K562 (cell line): ENCODE measurements at regions not wholly inside any gene's neighbourhood (a gene's known extent, or its start where the extent isn't known, plus 50 kb on each side); places are given as distances from the start of the nearest gene placed in this dataset.

ENCODE experiments used
- E2F3 ChIP-seq: fragments of 250-450 bp; sonication (Bioruptor Pico); IDR thresholded peaks from 2 replicates; pipeline ENCODE4 v1.4.0; 2020; ENCODE audit warnings: mild to moderate bottlenecking
- E2F6 ChIP-seq, 2 experiments: IDR thresholded peaks; 2 replicates each; pipeline ENCODE4 v1.6.1; 2011; ENCODE audit warnings: borderline replicate concordance in 1 of 2, control low read depth in 1 of 2, low read depth in 1 of 2, low read length in 1 of 2, mild to moderate bottlenecking in 1 of 2, mixed read lengths in 1 of 2, moderate library complexity in 1 of 2; ENCODE audit not compliant: insufficient read depth in 1 of 2, insufficient read length in 1 of 2, poor library complexity in 1 of 2, severe bottlenecking in 1 of 2; ENCODE audit errors: extremely low read depth in 1 of 2
- GABPB1 ChIP-seq: sonication (generic); formaldehyde crosslinking; IDR thresholded peaks from 2 replicates; pipeline ENCODE4 v1.8.0; 2022; ENCODE audit warnings: mild to moderate bottlenecking, missing genetic modification reagents
- MNT ChIP-seq, 2 experiments: fragments of 450-650 bp; conservative IDR thresholded peaks; 2 replicates each; pipeline ENCODE4 v1.6.1; 2017; ENCODE audit warnings: mild to moderate bottlenecking in 2 of 2, moderate library complexity in 2 of 2
- PATZ1 ChIP-seq: fragments of 250-450 bp; sonication (Bioruptor Pico); IDR thresholded peaks from 2 replicates; pipeline ENCODE4 v1.5.0; 2020; ENCODE audit warnings: mild to moderate bottlenecking, borderline replicate concordance
- RBM25 ChIP-seq: fragments of 200-400 bp; formaldehyde crosslinking; IDR thresholded peaks from 2 replicates; pipeline ENCODE4 v1.6.1; 2018; ENCODE audit warnings: low read length, low read depth, moderate library complexity; ENCODE audit not compliant: severe bottlenecking
- RCOR1 ChIP-seq, 2 experiments: IDR thresholded peaks; 2 replicates each; pipeline ENCODE4 v1.6.1; 2012; ENCODE audit warnings: low read depth in 2 of 2, low read length in 2 of 2, borderline replicate concordance in 1 of 2, improper control_type of control experiment in 1 of 2
- THAP7 ChIP-seq: fragments of 250-450 bp; sonication (Bioruptor Pico); IDR thresholded peaks from 2 replicates; pipeline ENCODE4 v1.5.0; 2021
- ZNF134 ChIP-seq: fragments of 250-450 bp; sonication (Bioruptor Pico); conservative IDR thresholded peaks from 2 replicates; pipeline ENCODE4 v1.4.0; 2020
- ZNF140 ChIP-seq: fragments of 250-450 bp; sonication (Bioruptor Pico); IDR thresholded peaks from 2 replicates; pipeline ENCODE4 v1.8.0; 2021; ENCODE audit warnings: moderate library complexity, mild to moderate bottlenecking, inconsistent platforms
- ZNF239 ChIP-seq: fragments of 250-450 bp; sonication (Bioruptor Pico); IDR thresholded peaks from 2 replicates; pipeline ENCODE4 v1.4.0; 2020; ENCODE audit warnings: mild to moderate bottlenecking
- ZNF318 ChIP-seq, 2 experiments: fragments of 450-650 bp; IDR thresholded peaks; 2 replicates each; pipeline ENCODE4 v1.6.1; 2016; ENCODE audit warnings: mild to moderate bottlenecking in 2 of 2, borderline replicate concordance in 1 of 2, low read depth in 1 of 2, moderate library complexity in 1 of 2

GRCh38 chr3:112746675-112747280 is 99.9 kb downstream of the CD200R1L start (continued):
- TF ChIP-seq ZNF318 (IDR thresholded peaks at IDR 0.05; ENCODE audit: borderline replicate concordance in 1 of 2, low read depth in 1 of 2), result no peak
- TF ChIP-seq RBM25, result no peak
- peak in 1 of 2 experiments; percentile 20; a peak in 1 of 4 replicates for TF ChIP-seq MNT (conservative IDR thresholded peaks at IDR 0.05)
- TF ChIP-seq GABPB1 (CRISPR knock-in tag), result no peak
- TF ChIP-seq RCOR1 (IDR thresholded peaks at IDR 0.05; ENCODE audit: borderline replicate concordance in 1 of 2, low read depth in 2 of 2, low read length in 2 of 2), result 0 out of 4 replicates have a peak, but pooled peaks of 1 of the 2 experiments have one; percentile 51
- no peak for TF ChIP-seq E2F3
- TF ChIP-seq E2F6 (IDR thresholded peaks at IDR 0.05; ENCODE audit: borderline replicate concordance in 1 of 2, extremely low read depth in 1 of 2, insufficient read depth in 1 of 2, insufficient read length in 1 of 2, low read depth in 1 of 2, low read length in 1 of 2, poor library complexity in 1 of 2, severe bottlenecking in 1 of 2), result no peak
- TF ChIP-seq THAP7 (CRISPR knock-in tag), result no peak
- no peak for TF ChIP-seq ZNF239 (CRISPR knock-in tag)
- no peak for TF ChIP-seq ZNF140 (CRISPR knock-in tag)
- TF ChIP-seq PATZ1 (CRISPR knock-in tag), result no peak
- TF ChIP-seq ZNF134, result no peak
